RWPE1 (cell line): ENCODE measurements at regions not wholly inside any gene's neighbourhood (a gene's known extent, or its start where the extent isn't known, plus 50 kb on each side); places are given as distances from the start of the nearest gene placed in this dataset.
"Not testable (repeated sequence)": the region's sequence is repeated elsewhere in the genome, so short reads cannot be mapped to it uniquely, and the experiment has no call there.

Experiments
- CTCF ChIA-PET: fragments of 350-600 bp; sonication (Branson Sonifier 250); formaldehyde crosslinking; extraction: SDS; loops from one replicate; lab custom pipeline; 2021; lab: Yijun Ruan, JAX
- POLR2A ChIA-PET: fragments of 400-600 bp; formaldehyde crosslinking; extraction: SDS; loops from one replicate; lab custom pipeline; 2020; ENCODE audit warnings: antibody characterized with exemption; ENCODE audit not compliant: low non-redundant PET; lab: Yijun Ruan, JAX
- DNase-seq: peaks from one replicate; pipeline ENCODE4 v3.0.0; 2012; ENCODE audit warnings: low spot score
- H3K27ac ChIP-seq: fragments of 450-650 bp; 2 replicates; pipeline ENCODE4 v1.5.1; 2017
- TF ChIP-seq, protein P1 (sequence below): fragments of 450-650 bp; conservative IDR thresholded peaks from 2 replicates; pipeline ENCODE4 v1.5.1; 2017; ENCODE audit warnings: low read depth, mild to moderate bottlenecking

DNA sequence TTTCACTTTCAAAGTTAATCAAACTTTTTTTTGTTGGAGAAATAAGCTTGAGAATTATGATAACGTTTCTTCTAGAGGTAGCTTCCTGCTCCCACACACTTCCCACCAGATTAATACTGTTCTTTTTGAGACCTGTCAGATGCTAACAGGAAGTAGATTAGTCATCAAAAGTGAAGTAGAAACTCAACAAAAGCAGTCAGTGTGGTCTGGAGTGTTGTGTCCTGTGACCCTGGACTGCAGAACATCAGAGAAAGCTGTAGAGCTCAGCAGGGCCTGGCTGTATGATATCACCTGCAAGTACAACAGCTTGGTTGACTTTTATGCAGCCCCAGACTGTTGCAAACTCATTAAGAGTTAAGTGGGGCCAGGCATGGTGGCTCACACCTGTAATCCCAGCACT lies 495.7 kb upstream of the CYLC2 start:
- CTCF ChIA-PET: no interaction called here
- POLR2A ChIA-PET: no interaction called here
- no peak overlapping the region for H3K27ac ChIP-seq
- DNase-seq: no peak
- TF ChIP-seq, protein P1, sequence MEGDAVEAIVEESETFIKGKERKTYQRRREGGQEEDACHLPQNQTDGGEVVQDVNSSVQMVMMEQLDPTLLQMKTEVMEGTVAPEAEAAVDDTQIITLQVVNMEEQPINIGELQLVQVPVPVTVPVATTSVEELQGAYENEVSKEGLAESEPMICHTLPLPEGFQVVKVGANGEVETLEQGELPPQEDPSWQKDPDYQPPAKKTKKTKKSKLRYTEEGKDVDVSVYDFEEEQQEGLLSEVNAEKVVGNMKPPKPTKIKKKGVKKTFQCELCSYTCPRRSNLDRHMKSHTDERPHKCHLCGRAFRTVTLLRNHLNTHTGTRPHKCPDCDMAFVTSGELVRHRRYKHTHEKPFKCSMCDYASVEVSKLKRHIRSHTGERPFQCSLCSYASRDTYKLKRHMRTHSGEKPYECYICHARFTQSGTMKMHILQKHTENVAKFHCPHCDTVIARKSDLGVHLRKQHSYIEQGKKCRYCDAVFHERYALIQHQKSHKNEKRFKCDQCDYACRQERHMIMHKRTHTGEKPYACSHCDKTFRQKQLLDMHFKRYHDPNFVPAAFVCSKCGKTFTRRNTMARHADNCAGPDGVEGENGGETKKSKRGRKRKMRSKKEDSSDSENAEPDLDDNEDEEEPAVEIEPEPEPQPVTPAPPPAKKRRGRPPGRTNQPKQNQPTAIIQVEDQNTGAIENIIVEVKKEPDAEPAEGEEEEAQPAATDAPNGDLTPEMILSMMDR: no peak

DNA sequence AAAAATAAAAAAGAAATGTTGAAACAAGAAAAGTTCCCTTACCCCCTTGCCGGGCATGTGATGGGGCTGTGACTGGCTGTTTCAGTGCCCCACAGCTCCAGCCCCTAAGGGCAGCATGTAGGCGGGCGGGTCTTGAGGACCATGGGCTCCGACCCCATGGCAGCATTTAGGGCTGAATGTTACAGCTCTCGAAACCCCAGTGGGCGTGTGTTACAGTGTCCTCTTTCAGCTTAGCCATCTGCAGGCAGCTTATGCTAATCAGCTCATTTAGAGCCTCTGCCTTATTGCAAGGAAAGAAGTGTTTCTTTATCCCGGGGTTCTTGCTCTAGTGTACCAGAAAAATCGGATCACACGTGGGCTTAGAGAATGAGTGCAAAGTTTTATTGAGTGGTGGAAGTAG lies 497.4 kb upstream of the CYLC2 start:
- POLR2A ChIA-PET: no interaction called here
- DNase-seq: no peak
- no peak overlapping the region for H3K27ac ChIP-seq
- TF ChIP-seq, protein P1: no peak
- CTCF ChIA-PET: no interaction called here

DNA sequence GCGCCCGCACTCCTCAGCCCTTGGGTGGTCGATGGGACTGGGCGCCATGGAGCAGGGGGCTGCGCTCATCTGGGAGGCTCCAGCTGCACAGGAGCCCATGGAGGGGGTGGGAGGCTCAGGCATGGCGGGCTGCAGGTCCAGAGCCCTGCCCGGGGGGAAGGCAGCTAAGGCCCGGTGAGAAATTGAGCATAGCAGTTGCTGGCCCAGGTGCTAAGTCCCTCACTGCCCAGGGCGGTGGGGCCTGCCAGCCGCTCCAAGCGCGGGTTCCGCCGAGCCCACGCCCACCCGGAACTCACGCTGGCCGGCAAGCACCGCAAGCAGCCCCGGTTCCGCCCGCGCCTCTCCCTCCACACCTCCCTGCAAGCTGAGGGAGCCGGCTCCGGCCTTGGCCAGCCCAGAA lies 508.2 kb upstream of the CYLC2 start:
- CTCF ChIA-PET, DNase-seq, POLR2A ChIA-PET, H3K27ac ChIP-seq: not testable (repeated sequence)

DNA sequence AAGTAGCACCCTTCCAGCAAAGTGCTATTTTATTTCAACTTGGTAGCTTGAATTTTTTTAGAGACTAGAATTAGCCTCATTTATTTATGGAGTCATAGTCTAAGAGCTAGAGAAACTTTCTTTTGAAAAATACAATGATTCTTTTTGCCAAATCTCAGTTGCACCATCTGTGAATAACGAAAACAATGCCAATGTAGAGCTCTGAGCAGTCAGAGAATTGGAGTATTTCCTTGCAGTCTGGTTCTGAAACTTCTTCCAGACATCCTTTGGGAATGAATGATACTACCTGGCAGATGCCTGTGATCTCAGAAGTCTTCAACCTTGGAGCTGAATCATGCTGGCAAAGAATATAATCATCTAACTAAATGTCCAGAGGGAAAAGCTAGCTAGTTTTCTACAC lies 511.5 kb upstream of the CYLC2 start:
- TF ChIP-seq, protein P1: no peak
- DNase-seq: no peak
- H3K27ac ChIP-seq: no peak overlapping the region
- CTCF ChIA-PET: no interaction called here
- POLR2A ChIA-PET: no interaction called here

DNA sequence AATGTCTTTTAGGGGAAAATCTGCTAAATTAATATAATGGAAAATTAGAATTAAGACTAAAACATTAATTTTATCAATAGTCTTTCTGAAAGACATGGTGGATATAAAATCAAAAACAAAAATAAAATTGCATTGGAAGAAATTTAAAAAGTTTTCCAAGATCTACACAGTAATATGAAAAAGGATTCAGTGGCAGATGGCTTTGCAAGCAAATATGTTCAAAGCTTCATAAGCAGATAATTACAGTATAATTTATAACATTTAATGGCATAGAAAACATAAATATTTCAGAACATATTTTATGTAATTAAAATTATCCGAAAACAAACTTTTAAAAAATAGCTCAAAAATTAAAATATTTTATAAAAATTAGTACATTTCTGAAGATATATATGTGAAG lies 512.4 kb upstream of the CYLC2 start:
- ChIA-PET POLR2A (no interaction called here), CTCF (interaction anchor here (0.6 to 0.8 kb wide), 2 partner anchors 81 to 890 kb away, joined by 3 to 7 read pairs; no protein-coding TSS in a partner anchor)
- no peak overlapping the region for H3K27ac ChIP-seq
- DNase-seq: no peak
- TF ChIP-seq, protein P1: no peak

DNA sequence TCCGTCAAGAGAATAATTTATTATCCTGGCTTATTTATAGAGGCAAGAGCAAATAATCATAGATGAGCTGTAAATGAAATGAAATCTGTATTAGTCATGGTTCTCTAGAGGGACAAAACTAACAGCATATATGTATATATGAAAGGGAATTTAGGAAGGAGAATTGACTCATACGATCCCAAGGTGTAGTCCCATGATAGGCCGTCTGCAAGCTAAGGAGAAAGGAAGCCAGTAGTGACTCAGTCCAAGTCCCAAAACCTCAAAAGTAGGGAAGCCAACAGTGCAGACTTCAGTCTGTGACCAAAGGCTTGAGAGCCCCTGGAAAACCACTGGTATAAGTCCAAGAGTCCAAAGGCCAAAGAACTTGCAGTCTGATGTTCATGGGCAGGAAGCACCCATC lies 515.9 kb upstream of the CYLC2 start:
- POLR2A ChIA-PET: no interaction called here
- DNase-seq: no peak
- CTCF ChIA-PET: interaction anchor here (0.7 kb wide), 1 partner anchor 1090 kb away, joined by 4 read pairs; no protein-coding TSS in a partner anchor
- no peak overlapping the region for H3K27ac ChIP-seq
- TF ChIP-seq, protein P1: no peak

DNA sequence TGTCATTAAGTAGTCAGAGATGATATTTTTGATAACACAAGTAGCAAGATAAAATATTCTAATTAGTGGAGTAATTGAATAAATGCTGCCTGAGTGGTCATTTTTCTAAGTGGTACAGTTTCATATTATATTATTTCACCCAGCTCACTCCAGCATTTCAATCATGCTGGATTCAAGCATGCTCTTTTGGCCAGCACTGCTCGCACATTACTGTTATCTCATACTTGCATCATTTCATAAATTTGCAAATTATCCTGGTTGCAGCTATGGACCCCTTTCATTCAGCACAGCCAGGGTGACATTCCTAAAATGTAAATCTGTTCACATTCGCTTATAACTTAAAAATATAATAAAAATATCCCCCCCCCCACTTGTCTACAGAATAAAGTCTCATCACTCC lies 520.8 kb upstream of the CYLC2 start:
- no peak for DNase-seq
- H3K27ac ChIP-seq: no peak overlapping the region
- CTCF ChIA-PET: no interaction called here
- POLR2A ChIA-PET: no interaction called here
- TF ChIP-seq, protein P1: no peak

DNA sequence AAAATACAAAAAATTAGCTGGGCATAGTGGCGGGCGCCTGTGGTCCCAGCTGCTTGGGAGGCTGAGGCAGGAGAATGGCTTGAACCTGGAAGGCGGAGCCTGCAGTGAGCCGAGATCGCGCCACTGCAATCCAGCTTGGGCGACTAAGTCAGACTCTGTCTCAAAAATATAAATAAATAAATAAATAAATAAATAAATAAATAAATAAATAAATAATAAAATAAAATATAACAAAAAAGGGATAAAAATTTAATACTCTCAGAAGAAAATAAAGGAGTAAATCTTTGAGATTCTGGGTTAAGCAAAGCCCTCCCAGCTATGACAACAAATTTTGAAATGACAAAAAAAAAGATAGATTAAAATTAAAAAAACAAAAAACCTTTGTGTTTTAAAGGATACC lies 525.7 kb upstream of the CYLC2 start:
- DNase-seq, H3K27ac ChIP-seq, POLR2A ChIA-PET, CTCF ChIA-PET: not testable (repeated sequence)
